Mammary epithelial cell (primary cell): ENCODE measurements at regions not wholly inside any gene's neighbourhood (a gene's known extent, or its start where the extent isn't known, plus 50 kb on each side); places are given as distances from the start of the nearest gene placed in this dataset.
A peak's percentile ranks its signal among the peaks of the same experiment; 100 is the strongest.

Source experiments
- EZH2 ChIP-seq: IDR thresholded peaks from 2 replicates; pipeline ENCODE4 v1.6.1; 2012; ENCODE audit warnings: low read length, inconsistent platforms, borderline replicate concordance
- TF ChIP-seq, protein P1 (sequence below), 2 donors: IDR thresholded peaks in 1 of 2; conservative IDR thresholded peaks in 1 of 2; 2 replicates each; pipeline ENCODE4 v1.5.1; 2011 to 2012; ENCODE audit warnings: inconsistent platforms in 2 of 2, low read length in 2 of 2, mild to moderate bottlenecking in 2 of 2, control low read depth in 1 of 2, low read depth in 1 of 2; ENCODE audit not compliant: insufficient read depth in 1 of 2; ENCODE audit errors: extremely low read depth in 1 of 2

DNA sequence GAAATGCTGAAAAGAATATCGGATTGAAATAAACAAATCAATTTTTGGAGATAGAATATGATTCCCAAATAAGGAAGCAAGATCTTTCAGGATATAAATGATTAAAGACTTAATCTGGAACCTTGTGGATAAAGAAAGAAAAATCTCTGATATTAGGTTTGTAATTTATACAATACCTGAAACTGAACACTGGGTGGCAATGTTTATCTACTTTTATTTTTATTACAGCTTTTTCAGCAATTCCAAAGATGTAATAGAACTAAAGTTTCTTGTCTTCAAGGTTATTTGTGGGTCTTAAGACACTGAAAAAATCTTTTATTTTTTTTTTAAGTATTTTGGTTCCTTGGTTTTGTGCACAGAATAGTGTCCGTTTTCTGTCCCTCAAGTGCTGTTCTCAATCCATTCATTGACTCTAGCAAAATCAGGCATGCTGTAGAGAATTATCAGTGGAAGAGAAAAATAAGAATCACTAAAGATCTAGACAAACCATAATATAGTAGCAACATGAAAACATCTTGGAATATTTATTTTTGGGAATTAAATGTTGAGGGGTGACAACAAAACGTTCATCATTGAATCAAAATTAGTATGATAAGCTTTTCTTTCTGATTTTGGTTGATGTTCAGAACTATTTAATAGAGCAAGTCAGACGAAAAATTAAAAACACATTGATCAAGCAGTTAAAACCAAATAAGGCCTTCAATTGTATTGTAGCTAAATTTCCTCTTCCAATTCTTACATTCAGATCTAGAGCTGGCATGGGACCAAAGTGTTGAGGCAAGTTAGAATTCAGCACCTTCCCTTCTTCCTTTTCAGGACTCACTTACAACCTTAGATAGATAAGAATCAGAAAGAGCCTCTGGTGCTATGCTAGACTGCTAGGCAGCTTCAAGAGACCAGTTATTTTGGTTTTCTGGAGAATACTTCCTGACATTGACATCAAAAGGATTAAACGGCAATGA is 704.4 kb upstream of the PCDH20 start:
- TF ChIP-seq, protein P1, sequence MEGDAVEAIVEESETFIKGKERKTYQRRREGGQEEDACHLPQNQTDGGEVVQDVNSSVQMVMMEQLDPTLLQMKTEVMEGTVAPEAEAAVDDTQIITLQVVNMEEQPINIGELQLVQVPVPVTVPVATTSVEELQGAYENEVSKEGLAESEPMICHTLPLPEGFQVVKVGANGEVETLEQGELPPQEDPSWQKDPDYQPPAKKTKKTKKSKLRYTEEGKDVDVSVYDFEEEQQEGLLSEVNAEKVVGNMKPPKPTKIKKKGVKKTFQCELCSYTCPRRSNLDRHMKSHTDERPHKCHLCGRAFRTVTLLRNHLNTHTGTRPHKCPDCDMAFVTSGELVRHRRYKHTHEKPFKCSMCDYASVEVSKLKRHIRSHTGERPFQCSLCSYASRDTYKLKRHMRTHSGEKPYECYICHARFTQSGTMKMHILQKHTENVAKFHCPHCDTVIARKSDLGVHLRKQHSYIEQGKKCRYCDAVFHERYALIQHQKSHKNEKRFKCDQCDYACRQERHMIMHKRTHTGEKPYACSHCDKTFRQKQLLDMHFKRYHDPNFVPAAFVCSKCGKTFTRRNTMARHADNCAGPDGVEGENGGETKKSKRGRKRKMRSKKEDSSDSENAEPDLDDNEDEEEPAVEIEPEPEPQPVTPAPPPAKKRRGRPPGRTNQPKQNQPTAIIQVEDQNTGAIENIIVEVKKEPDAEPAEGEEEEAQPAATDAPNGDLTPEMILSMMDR (conservative IDR thresholded peaks at IDR 0.05 in 1 of 2, IDR thresholded peaks at IDR 0.05 in 1 of 2; ENCODE audit: extremely low read depth in 1 of 2, insufficient read depth in 1 of 2, low read depth in 1 of 2, low read length in 2 of 2), result peak; percentile 26 to 36
- TF ChIP-seq EZH2, result no peak
